Endodermal cell (in vitro differentiated cells): ENCODE measurements at regions not wholly inside any gene's neighbourhood (a gene's known extent, or its start where the extent isn't known, plus 50 kb on each side); places are given as distances from the start of the nearest gene placed in this dataset.

Source experiments
- DNase-seq: peaks from one replicate; pipeline ENCODE4 v3.0.0-alpha.2; 2017
- H3K27ac ChIP-seq: 2 replicates; pipeline ENCODE4 v1.5.1; 2013; ENCODE audit warnings: mild to moderate bottlenecking, low read depth, low read length, moderate library complexity
- H3K27me3 ChIP-seq: 2 replicates; pipeline ENCODE4 v1.6.1; 2013; ENCODE audit warnings: mild to moderate bottlenecking, low read length, moderate library complexity; ENCODE audit not compliant: insufficient read depth, control insufficient read depth, poor library complexity, severe bottlenecking
- H3K36me3 ChIP-seq: 2 replicates; pipeline ENCODE4 v1.7.0; 2013; ENCODE audit warnings: mild to moderate bottlenecking, low read length, moderate library complexity; ENCODE audit not compliant: control insufficient read depth, insufficient read depth
- H3K4me1 ChIP-seq: one replicate; pipeline ENCODE4 v1.7.0; 2013; ENCODE audit warnings: low read length; ENCODE audit not compliant: control insufficient read depth, insufficient read depth
- H3K4me3 ChIP-seq: 2 replicates; pipeline ENCODE4 v1.5.1; 2013; ENCODE audit warnings: mild to moderate bottlenecking, low read length, moderate library complexity
- H3K9ac ChIP-seq: 2 replicates; pipeline ENCODE4 v1.6.1; 2013; ENCODE audit warnings: mild to moderate bottlenecking, low read length, moderate library complexity; ENCODE audit not compliant: poor library complexity, severe bottlenecking; ENCODE audit errors: extremely low read depth
- H3K9me3 ChIP-seq: 2 replicates; pipeline ENCODE4 v1.6.1; 2013; ENCODE audit warnings: mild to moderate bottlenecking, low read length, moderate library complexity; ENCODE audit not compliant: control insufficient read depth
- H3K27ac Mint-ChIP-seq: 2 replicates; pipeline ENCODE4 v1.8.0; 2020; ENCODE audit warnings: mixed read lengths
- H3K27me3 Mint-ChIP-seq: 2 replicates; pipeline ENCODE4 v1.8.0; 2021; ENCODE audit warnings: mild to moderate bottlenecking, mixed read lengths; ENCODE audit not compliant: insufficient read depth
- H3K36me3 Mint-ChIP-seq: 2 replicates; pipeline ENCODE4 v1.8.0; 2020; ENCODE audit warnings: low read depth, mixed read lengths
- H3K4me1 Mint-ChIP-seq: 2 replicates; pipeline ENCODE4 v1.8.0; 2020; ENCODE audit warnings: mixed read lengths
- H3K4me3 Mint-ChIP-seq: 2 replicates; pipeline ENCODE4 v1.8.0; 2020; ENCODE audit warnings: mild to moderate bottlenecking, moderate library complexity, mixed read lengths
- H3K9me3 Mint-ChIP-seq: 2 replicates; pipeline ENCODE4 v1.8.0; 2020; ENCODE audit warnings: mild to moderate bottlenecking, mixed read lengths
- WGBS, 2 experiments: methylation state at CpG; one replicate each; pipeline versions ENCODE4 v1.1.5 to v1.1.7; 2013; ENCODE audit warnings: missing lambda C conversion rate in 2 of 2, mixed read lengths in 1 of 2; ENCODE audit not compliant: insufficient coverage in 1 of 2, insufficient read length in 1 of 2; 5-methylcytosine and 5-hydroxymethylcytosine counted together
- TF ChIP-seq, protein P1 (sequence below): fragments of 200-600 bp; sonication (generic); conservative IDR thresholded peaks from 2 replicates; pipeline ENCODE4 v1.5.0; 2021; ENCODE audit warnings: antibody characterized with exemption, mild to moderate bottlenecking

DNA sequence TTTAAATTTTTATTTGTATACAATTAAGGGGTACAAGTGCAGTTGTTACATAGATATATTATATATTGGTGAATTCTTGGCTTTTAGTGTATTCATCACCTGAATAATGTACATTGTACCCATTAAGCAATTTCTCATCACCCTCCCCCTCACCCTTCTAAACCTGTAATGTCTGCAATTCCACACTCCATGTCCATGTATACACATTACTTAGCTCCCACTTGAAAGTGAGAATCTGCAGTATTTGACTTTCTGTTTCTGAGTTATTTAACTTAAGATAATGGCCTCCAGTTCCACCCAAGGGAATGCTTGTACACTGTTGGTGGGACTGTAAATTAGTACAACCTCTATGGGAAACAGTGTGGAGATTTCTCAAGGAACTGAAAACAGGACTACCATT, 383.2 kb upstream of the KCNMB2 start:
- Histone ChIP-seq H3K27me3 (no peaks in the 10 kb centered on the region), H3K4me3 (no peak overlapping the region)
- no peaks in the 10 kb centered on the region for H3K4me1 Mint-ChIP-seq

DNA sequence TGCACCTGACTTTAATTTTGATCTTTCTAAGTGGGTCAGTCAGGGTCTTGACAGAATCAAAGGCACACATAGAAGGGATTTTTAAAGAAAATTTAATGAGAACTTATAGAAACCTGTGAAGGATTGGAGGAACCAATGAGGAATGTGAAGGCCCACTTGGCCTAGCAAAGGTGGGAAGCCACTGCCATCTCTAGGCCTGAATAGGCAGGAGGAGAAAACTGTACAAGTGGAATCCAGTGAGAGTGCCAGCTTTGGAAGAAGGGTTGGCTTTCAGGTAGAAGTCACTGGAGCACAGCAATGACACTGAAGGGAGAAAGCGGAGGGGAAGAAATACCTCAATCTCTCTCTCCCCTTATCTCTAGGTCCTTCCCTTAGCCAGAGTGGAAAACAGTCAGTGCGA, 380.7 kb upstream of the KCNMB2 start:
- no peaks in the 10 kb centered on the region for H3K27me3 ChIP-seq
- no peaks in the 10 kb centered on the region for H3K4me1 ChIP-seq
- Mint-ChIP-seq H3K9me3 (no peaks in the 10 kb centered on the region), H3K36me3 (no peaks in the 10 kb centered on the region), H3K4me1 (peaks cover 12% of the 10 kb centered on the region), H3K4me3 (no peak overlapping the region), H3K27me3 (no peaks in the 10 kb centered on the region), H3K27ac (no peak overlapping the region)
- no peak overlapping the region for H3K27ac ChIP-seq
- no peaks in the 10 kb centered on the region for H3K36me3 ChIP-seq
- TF ChIP-seq, protein P1, sequence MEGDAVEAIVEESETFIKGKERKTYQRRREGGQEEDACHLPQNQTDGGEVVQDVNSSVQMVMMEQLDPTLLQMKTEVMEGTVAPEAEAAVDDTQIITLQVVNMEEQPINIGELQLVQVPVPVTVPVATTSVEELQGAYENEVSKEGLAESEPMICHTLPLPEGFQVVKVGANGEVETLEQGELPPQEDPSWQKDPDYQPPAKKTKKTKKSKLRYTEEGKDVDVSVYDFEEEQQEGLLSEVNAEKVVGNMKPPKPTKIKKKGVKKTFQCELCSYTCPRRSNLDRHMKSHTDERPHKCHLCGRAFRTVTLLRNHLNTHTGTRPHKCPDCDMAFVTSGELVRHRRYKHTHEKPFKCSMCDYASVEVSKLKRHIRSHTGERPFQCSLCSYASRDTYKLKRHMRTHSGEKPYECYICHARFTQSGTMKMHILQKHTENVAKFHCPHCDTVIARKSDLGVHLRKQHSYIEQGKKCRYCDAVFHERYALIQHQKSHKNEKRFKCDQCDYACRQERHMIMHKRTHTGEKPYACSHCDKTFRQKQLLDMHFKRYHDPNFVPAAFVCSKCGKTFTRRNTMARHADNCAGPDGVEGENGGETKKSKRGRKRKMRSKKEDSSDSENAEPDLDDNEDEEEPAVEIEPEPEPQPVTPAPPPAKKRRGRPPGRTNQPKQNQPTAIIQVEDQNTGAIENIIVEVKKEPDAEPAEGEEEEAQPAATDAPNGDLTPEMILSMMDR: peak; percentile 32
- WGBS, 2 experiments: 93% methylated on average over 2 of the region's 2 CpGs; no CpG with 5 or more reads in 1 of the 2 experiments
- H3K9ac ChIP-seq: no peak overlapping the region
- no peaks in the 10 kb centered on the region for H3K9me3 ChIP-seq
- H3K4me3 ChIP-seq: no peak overlapping the region
- no peak for DNase-seq

More for the DNA sequence above, 383.2 kb upstream of the KCNMB2 start:
- Mint-ChIP-seq H3K9me3 (no peaks in the 10 kb centered on the region), H3K27me3 (no peaks in the 10 kb centered on the region), H3K27ac (no peak overlapping the region), H3K36me3 (no peaks in the 10 kb centered on the region), H3K4me3 (no peak overlapping the region)
- Histone ChIP-seq H3K9ac (no peak overlapping the region), H3K9me3 (no peaks in the 10 kb centered on the region), H3K4me1 (no peaks in the 10 kb centered on the region), H3K27ac (no peak overlapping the region), H3K36me3 (no peaks in the 10 kb centered on the region)
- DNase-seq: no peak
- TF ChIP-seq, protein P1: no peak

DNA sequence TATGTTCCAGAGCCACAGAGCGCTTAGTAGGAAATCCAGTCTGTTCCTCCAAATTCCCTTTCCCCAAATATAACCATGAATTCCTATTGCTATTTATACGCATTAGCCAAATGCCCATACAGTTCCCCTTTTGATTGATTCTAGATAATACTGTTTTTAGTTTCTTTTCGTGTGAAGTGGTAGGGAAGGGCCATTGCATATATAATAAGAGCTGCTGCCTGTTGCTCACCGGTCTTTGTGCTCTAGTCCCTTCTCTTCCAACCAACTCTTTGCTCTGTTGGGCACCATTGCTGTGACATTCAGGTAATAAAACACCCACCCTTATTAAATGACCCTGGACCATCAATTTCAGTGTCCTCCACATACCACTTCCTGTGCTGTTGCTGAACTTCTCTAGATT, 379.9 kb upstream of the KCNMB2 start:
- Histone ChIP-seq H3K4me3 (no peak overlapping the region), H3K27ac (no peak overlapping the region), H3K27me3 (no peaks in the 10 kb centered on the region), H3K9me3 (no peaks in the 10 kb centered on the region), H3K9ac (no peak overlapping the region), H3K36me3 (no peaks in the 10 kb centered on the region), H3K4me1 (no peaks in the 10 kb centered on the region)
- Mint-ChIP-seq H3K4me1 (peaks cover 12% of the 10 kb centered on the region), H3K27ac (no peak overlapping the region), H3K36me3 (no peaks in the 10 kb centered on the region), H3K4me3 (no peak overlapping the region), H3K27me3 (no peaks in the 10 kb centered on the region), H3K9me3 (no peaks in the 10 kb centered on the region)
- DNase-seq: no peak
- 63 to 89% methylated on average over 1 to 4 of the region's 4 CpGs for WGBS, 2 experiments
- TF ChIP-seq, protein P1: no peak
